Hepatocyte (in vitro differentiated cells): ENCODE measurements at regions not wholly inside any gene's neighbourhood (a gene's known extent, or its start where the extent isn't known, plus 50 kb on each side); places are given as distances from the start of the nearest gene placed in this dataset.

Experiments used
- DNase-seq: peaks from one replicate; pipeline ENCODE4 v3.0.0-alpha.2; 2016; ENCODE audit warnings: low spot score
- H2AFZ ChIP-seq: fragments of 200-600 bp; sonication (generic); 2 replicates; pipeline ENCODE4 v1.6.0; 2016; ENCODE audit warnings: antibody characterized with exemption, mild to moderate bottlenecking
- H3K27ac ChIP-seq: fragments of 200-600 bp; sonication (generic); 2 replicates; pipeline ENCODE4 v1.5.1; 2016; ENCODE audit warnings: mild to moderate bottlenecking
- H3K27me3 ChIP-seq: fragments of 200-600 bp; sonication (generic); 2 replicates; pipeline ENCODE4 v1.6.1; 2016
- H3K36me3 ChIP-seq: fragments of 200-600 bp; sonication (generic); replicated peaks from 2 replicates; pipeline ENCODE4 v1.5.1; 2016; ENCODE audit warnings: low read depth; ENCODE audit not compliant: insufficient read depth
- H3K4me1 ChIP-seq: fragments of 200-600 bp; sonication (generic); 2 replicates; pipeline ENCODE4 v1.5.1; 2016; ENCODE audit warnings: mild to moderate bottlenecking, moderate library complexity; ENCODE audit not compliant: insufficient read depth
- H3K4me2 ChIP-seq: fragments of 200-600 bp; sonication (generic); 2 replicates; pipeline ENCODE4 v1.6.0; 2016
- H3K4me3 ChIP-seq: fragments of 200-600 bp; sonication (generic); 2 replicates; pipeline ENCODE4 v1.5.1; 2016; ENCODE audit warnings: mild to moderate bottlenecking
- H3K79me2 ChIP-seq: fragments of 200-600 bp; sonication (generic); 2 replicates; pipeline ENCODE4 v1.6.0; 2017; ENCODE audit warnings: mild to moderate bottlenecking
- H3K9me2 ChIP-seq: fragments of 200-600 bp; sonication (generic); replicated peaks from 2 replicates; pipeline ENCODE4 v1.6.0; 2017; ENCODE audit warnings: mild to moderate bottlenecking; ENCODE audit not compliant: insufficient read depth
- H3K9me3 ChIP-seq: fragments of 200-600 bp; sonication (generic); 2 replicates; pipeline ENCODE4 v1.5.1; 2016; ENCODE audit warnings: low read depth, mild to moderate bottlenecking
- H4K20me1 ChIP-seq: fragments of 200-600 bp; sonication (generic); 2 replicates; pipeline ENCODE4 v1.6.0; 2016; ENCODE audit warnings: mild to moderate bottlenecking; ENCODE audit not compliant: insufficient read depth, poor library complexity, severe bottlenecking
- CTCF ChIP-seq: fragments of 200-600 bp; sonication (generic); IDR thresholded peaks from 2 replicates; pipeline ENCODE4 v1.5.1; 2016; ENCODE audit warnings: antibody characterized with exemption, mild to moderate bottlenecking; ENCODE audit not compliant: poor library complexity
- EZH2 ChIP-seq: fragments of 200-600 bp; sonication (generic); IDR thresholded peaks from 2 replicates; pipeline ENCODE4 v1.6.1; 2016; ENCODE audit warnings: antibody characterized with exemption, mild to moderate bottlenecking, borderline replicate concordance
- EZH2phosphoT487 ChIP-seq: fragments of 200-600 bp; sonication (generic); IDR thresholded peaks from one replicate; pipeline ENCODE4 v1.6.1; 2018; ENCODE audit warnings: antibody characterized with exemption, mild to moderate bottlenecking, low read depth, moderate library complexity; ENCODE audit not compliant: unreplicated experiment, severe bottlenecking
- WGBS: methylation state at CpG from one replicate; pipeline ENCODE4 v1.1.6; 2016; ENCODE audit warnings: low lambda C conversion rate; ENCODE audit errors: missing lambda C conversion rate; 5-methylcytosine and 5-hydroxymethylcytosine counted together

GRCh38 chr19:28403690-28404089 is 809.3 kb downstream of the UQCRFS1 start:
- no peaks in the 10 kb centered on the region for H3K36me3 ChIP-seq
- 84% methylated on average over 8 of the region's 8 CpGs for WGBS
- TF ChIP-seq EZH2phosphoT487, result no peak
- no peak overlapping the region for H3K4me3 ChIP-seq
- no peaks in the 10 kb centered on the region for H3K27me3 ChIP-seq
- no peak overlapping the region for H3K27ac ChIP-seq
- H3K9me3 ChIP-seq, result no peaks in the 10 kb centered on the region
- H4K20me1 ChIP-seq, result no peaks in the 10 kb centered on the region
- H3K9me2 ChIP-seq, result no peaks in the 10 kb centered on the region
- DNase-seq, result no peak
- H2AFZ ChIP-seq, result no peak overlapping the region
- no peak overlapping the region for H3K4me2 ChIP-seq
- H3K79me2 ChIP-seq, result no peaks in the 10 kb centered on the region
- no peaks in the 10 kb centered on the region for H3K4me1 ChIP-seq

- 70% methylated on average over 13 of the region's 13 CpGs for WGBS
- no peaks in the 10 kb centered on the region for H3K27me3 ChIP-seq
- no peak for DNase-seq
- H3K4me1 ChIP-seq, result no peaks in the 10 kb centered on the region
- no peak overlapping the region for H3K4me3 ChIP-seq
- H3K9me2 ChIP-seq, result no peaks in the 10 kb centered on the region
- no peak overlapping the region for H3K4me2 ChIP-seq
- H3K36me3 ChIP-seq, result no peaks in the 10 kb centered on the region
- H3K79me2 ChIP-seq, result no peaks in the 10 kb centered on the region
- H3K9me3 ChIP-seq, result no peaks in the 10 kb centered on the region
- no peak overlapping the region for H2AFZ ChIP-seq
- H3K27ac ChIP-seq, result no peak overlapping the region
- H4K20me1 ChIP-seq, result no peaks in the 10 kb centered on the region
- TF ChIP-seq EZH2phosphoT487 (no peak), EZH2 (no peak), CTCF (no peak)
Measured at GRCh38 chr19:28402701-28403290, 810.2 kb downstream of the UQCRFS1 start.

- 69% methylated on average over 8 of the region's 8 CpGs for whole genome bisulfite sequencing
Measured at GRCh38 chr19:28401739-28402424, 811.1 kb downstream of the UQCRFS1 start.

More at GRCh38 chr19:28401739-28402424, 811.1 kb downstream of the UQCRFS1 start:
- no peaks in the 10 kb centered on the region for H3K27me3 ChIP-seq
- no peak overlapping the region for H3K27ac ChIP-seq
- H3K36me3 ChIP-seq, result no peaks in the 10 kb centered on the region
- no peaks in the 10 kb centered on the region for H3K9me2 ChIP-seq
- no peak for TF ChIP-seq CTCF
- no peak for TF ChIP-seq EZH2phosphoT487
- no peak for TF ChIP-seq EZH2
- no peaks in the 10 kb centered on the region for H4K20me1 ChIP-seq
- no peak overlapping the region for H3K4me2 ChIP-seq
- no peak overlapping the region for H3K4me3 ChIP-seq
- H3K79me2 ChIP-seq, result no peaks in the 10 kb centered on the region
- H3K9me3 ChIP-seq, result no peaks in the 10 kb centered on the region
- no peaks in the 10 kb centered on the region for H3K4me1 ChIP-seq
- DNase-seq, result no peak
- no peak overlapping the region for H2AFZ ChIP-seq
